Cardiac fibroblast (primary cell): ENCODE measurements at regions not wholly inside any gene's neighbourhood (a gene's known extent, or its start where the extent isn't known, plus 50 kb on each side); places are given as distances from the start of the nearest gene placed in this dataset.
A peak's percentile ranks its signal among the peaks of the same experiment; 100 is the strongest.
"Not testable (repeated sequence)": the region's sequence is repeated elsewhere in the genome, so short reads cannot be mapped to it uniquely, and the experiment has no call there.

Source experiments
- DNase-seq, 2 donors: peaks; one replicate each; pipeline versions ENCODE4 v3.0.0 to v3.0.0-alpha.2; 2010; ENCODE audit warnings: low read depth in 2 of 2
- H3K4me3 ChIP-seq, 2 donors: replicated peaks in 1 of 2; 1 replicate in 1 of 2; 2 replicates in 1 of 2; pipeline ENCODE4 v1.5.1; 2011; ENCODE audit warnings: low read depth in 2 of 2, low read length in 2 of 2, mild to moderate bottlenecking in 2 of 2, moderate library complexity in 1 of 2
- TF ChIP-seq, protein P1 (sequence below): IDR thresholded peaks from one replicate; pipeline ENCODE4 v1.5.1; 2011; ENCODE audit warnings: low read depth, mild to moderate bottlenecking, low read length, inconsistent platforms

DNA sequence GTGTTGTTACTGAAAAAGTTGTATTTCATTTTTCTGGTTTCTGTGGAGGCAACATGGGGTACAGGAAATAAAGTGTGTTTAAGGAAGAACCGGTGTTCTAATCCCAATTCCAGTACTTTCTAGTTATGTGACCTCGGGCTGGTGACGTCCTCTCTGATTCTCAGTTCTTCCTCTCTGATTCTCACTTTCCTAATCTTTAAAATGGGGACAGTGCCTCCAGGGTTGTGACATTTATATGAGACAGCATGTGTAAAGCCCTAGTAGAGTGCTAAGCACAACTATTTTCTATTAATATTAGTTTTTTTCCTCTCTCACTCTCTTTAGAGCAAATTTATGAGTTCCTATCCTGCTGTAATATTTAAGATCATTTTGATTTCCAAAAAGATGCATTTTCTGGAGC is 50.9 kb upstream of the PTPDC1 start:
- H3K4me3 ChIP-seq = no peak overlapping the region
- DNase-seq = no peak
- TF ChIP-seq, protein P1, sequence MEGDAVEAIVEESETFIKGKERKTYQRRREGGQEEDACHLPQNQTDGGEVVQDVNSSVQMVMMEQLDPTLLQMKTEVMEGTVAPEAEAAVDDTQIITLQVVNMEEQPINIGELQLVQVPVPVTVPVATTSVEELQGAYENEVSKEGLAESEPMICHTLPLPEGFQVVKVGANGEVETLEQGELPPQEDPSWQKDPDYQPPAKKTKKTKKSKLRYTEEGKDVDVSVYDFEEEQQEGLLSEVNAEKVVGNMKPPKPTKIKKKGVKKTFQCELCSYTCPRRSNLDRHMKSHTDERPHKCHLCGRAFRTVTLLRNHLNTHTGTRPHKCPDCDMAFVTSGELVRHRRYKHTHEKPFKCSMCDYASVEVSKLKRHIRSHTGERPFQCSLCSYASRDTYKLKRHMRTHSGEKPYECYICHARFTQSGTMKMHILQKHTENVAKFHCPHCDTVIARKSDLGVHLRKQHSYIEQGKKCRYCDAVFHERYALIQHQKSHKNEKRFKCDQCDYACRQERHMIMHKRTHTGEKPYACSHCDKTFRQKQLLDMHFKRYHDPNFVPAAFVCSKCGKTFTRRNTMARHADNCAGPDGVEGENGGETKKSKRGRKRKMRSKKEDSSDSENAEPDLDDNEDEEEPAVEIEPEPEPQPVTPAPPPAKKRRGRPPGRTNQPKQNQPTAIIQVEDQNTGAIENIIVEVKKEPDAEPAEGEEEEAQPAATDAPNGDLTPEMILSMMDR = no peak

DNA sequence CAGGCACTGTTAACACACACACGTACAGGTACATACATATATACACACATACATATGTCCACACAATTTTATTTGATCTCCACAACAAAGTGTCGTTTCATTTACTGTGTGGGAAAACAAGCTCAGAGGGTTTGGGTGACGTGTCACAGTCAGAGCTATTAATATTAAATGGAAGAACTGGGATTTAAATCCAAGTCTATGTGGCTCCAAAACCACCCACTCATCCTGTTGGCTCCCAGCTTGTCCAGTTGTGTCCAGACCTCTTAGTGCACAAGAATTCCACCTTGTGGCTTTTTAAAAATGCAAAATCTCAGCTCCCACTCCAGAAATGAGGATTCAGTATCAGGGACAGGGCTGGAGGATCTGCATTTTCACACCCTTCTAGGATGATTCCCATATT is 52.3 kb upstream of the PTPDC1 start:
- DNase-seq = no peak
- TF ChIP-seq, protein P1 = no peak
- H3K4me3 ChIP-seq = no peak overlapping the region

DNA sequence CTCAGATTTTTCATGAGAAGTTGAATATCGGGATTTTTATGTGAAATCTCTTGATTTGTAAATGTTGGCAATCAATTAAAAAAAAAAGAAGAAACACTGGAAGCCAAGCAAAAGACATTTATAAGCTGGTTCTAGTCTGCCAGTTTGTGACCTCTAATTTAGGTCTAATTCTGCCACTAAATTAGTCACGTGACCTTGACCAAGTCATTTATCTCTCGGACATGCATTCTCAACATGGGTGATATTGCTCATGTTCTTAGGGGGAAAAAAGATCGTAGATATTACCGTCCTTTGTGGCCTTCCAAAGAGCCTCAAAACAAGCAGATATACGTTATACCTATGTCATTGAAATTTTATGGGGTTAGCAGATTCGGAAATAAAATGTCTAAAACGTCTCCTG is 52.9 kb upstream of the PTPDC1 start:
- no peak for DNase-seq
- peak overlapping the region; percentile 80 to 87 for H3K4me3 ChIP-seq
- TF ChIP-seq, protein P1 = no peak

DNA sequence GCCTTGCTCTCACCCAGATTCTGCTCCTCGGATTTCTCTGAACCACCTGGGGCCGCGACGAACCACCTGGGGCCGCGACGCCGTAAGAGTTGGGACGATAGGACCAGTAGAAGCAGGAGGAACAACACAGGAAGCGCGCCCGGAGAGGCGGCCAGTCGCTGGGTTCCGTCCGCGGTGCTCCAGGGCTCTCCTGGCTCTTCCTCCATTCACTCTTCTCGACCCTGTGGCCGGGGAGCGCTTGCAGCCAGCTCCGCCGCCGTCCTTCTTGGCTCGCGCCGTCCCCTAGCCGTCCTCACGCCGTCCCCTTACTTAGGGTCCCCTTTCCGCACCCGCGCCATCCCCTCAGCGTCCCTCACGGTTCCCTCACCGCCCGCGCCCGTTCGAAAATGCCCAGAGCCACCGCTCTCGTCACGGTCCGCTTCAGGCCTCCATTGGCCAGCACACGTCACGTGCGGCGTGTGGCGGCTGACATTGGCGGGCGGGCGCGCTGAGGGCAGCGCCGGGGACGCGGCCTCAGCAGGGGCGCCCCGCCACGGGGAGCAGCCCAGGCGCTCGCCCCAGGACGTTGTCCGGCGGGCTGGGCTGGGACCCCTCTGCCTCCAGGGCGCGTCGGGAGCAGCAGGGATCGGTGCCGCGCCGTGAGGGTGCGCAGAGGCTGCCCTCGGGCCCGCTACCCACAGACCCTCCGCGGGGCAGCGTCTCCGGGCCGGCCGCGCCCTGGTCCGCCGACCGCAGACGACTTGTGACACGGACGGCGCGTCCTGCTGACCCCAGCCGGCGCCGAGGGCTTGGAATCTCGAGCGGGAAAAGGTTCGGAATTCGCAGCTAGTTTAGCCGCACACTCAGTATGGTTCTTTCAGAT is 53.7 kb upstream of the PTPDC1 start:
- H3K4me3 ChIP-seq = peak overlapping the region; percentile 80 to 87
- TF ChIP-seq, protein P1 = no peak
- peak; percentile 83 to 86 for DNase-seq

DNA sequence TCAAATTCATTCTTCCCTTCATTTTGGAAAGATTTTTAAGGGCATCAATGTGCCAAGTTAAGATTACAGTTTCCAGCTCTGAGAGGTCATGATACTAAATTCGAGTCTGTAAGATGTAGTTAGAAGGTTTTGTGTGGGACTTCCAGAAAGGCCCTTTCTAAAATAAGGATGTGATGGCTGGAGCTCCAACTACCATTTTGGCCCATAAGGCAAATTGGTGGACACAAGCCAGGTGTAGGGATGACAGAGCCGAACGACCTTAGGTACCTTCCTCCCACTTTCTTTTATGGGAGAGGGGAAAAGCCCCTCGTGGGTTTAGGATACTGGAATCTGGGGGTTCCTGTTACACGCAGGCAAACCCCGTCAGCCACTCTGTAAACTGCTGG is 54.3 kb upstream of the PTPDC1 start:
- peak overlapping the region; percentile 80 to 87 for H3K4me3 ChIP-seq
- no peak for DNase-seq
- TF ChIP-seq, protein P1 = no peak

DNA sequence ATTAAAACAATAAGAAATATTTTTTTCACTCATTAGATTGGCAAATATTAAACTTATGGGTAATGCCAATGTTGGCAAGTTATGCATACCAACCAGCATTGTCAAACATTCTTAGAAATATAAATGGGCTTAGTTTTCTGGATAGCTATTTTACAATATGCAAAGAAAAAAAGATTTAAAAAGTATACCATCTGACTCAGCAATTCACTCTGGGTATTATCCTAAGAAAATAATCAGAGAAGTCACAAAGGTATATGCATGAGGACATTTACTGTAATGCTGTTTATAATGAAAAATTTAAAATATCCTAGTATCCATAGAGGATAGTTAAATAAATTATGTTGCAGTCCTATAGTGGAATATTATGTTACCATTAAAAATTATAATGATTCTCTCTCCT is 57.4 kb upstream of the PTPDC1 start:
- H3K4me3 ChIP-seq = no peak overlapping the region
- no peak for DNase-seq
- TF ChIP-seq, protein P1 = no peak

DNA sequence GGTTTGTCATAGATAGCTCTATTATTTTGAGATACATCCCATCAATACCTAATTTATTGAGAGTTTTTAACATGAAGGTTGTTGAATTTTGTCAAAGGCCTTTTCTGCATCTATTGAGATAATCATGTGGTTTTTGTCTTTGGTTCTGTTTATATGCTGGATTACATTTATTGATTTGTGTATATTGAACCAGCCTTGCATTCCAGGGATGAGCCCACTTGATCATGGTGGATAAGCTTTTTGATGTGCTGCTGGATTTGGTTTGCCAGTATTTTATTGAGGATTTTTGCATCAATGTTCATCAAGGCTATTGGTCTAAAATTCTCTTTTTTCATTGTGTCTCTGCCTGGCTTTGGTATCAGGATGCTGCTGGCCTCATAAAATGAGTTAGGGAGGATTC is 61.8 kb upstream of the PTPDC1 start:
- not testable (repeated sequence) for H3K4me3 ChIP-seq, DNase-seq

DNA sequence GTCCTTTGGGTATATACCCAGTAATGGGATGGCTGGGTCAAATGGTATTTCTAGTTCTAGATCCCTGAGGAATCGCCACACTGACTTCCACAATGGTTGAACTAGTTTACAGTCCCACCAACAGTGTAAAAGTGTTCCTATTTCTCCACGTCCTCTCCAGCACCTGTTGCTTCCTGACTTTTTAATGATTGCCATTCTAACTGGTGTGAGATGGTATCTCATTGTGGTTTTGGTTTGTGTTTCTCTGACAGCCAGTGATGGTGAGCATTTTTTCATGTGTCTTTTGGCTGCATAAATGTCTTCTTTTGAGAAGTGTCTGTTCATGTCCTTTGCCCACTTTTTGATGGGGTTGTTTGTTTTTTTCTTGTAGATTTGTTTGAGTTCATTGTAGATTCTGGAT is 63.4 kb upstream of the PTPDC1 start:
- DNase-seq, H3K4me3 ChIP-seq: not testable (repeated sequence)
